HT-29 (cell line): ENCODE measurements at regions not wholly inside any gene's neighbourhood (a gene's known extent, or its start where the extent isn't known, plus 50 kb on each side); places are given as distances from the start of the nearest gene placed in this dataset. TPM values are rescaled to one million over a fixed set of nuclear protein-coding genes. Genes with fewer than 3 reads are reported as not detected.

Source experiments
- DNase-seq: peaks from one replicate; pipeline ENCODE4 v3.0.0-alpha.2; 2015; ENCODE audit warnings: low spot score
- small RNA-seq: library from RNA; depleted of rRNA; stranded (forward); fragments of <200 nt; gene quantifications from one replicate; pipeline ENCODE3, GENCODE V24; 2014

DNA sequence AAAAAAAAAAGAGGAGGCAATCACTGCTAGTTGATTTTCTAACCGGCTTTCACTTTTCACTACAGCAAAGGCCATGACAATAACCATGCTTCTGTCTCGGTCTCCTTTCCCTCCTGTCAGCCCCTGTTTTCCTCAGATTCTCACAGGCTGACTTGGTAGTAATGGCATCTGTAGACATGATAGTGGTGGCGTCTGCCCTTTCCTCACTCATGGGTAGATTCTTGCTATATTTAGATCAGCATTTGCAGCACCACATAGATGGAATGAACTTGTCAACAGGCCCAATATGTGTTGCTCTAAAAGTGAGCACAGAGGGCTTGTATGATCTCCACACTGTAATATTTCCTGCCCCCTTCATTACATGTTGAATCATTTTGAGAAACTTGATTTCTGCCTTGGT lies 120.3 kb upstream of the FTMT start:
- DNase-seq, result no peak

DNA sequence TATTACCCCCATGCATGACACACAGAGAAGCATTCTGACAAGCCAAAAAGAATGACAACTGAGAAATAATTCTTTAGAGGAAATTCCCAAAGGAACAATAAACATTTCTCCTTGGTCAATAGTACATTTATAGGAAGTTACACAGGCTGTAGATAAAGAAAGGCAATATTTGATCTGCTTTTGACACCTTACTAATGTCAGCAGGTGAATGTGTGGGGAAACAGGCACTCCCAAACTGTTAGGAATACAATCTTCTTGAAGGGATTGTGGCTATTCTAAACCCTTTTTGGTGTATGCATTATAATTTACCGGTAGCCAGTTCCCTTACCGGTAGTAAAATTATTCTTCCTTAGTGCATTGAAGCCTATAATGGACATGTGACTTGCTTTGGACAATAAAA lies 116.1 kb upstream of the FTMT start:
- DNase-seq, result no peak

DNA sequence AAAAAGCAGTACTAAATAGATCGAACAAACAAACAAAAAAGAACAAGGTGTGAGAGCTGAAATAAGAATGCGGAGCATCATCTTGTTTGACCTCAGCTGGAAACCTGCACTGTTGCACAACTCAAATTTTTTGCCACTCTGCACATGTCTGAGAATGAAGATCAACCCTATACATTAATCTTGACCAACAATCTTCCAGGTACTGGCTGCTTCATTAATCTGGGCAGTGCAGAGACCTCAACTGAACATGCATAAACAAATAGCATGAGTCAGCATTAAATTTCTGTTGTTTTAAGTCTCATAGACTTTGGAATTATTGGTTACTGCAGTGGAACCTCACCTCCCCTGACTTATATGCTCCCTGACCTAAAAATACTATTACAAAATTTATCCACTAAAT lies 114.6 kb upstream of the FTMT start:
- DNase-seq, result no peak

DNA sequence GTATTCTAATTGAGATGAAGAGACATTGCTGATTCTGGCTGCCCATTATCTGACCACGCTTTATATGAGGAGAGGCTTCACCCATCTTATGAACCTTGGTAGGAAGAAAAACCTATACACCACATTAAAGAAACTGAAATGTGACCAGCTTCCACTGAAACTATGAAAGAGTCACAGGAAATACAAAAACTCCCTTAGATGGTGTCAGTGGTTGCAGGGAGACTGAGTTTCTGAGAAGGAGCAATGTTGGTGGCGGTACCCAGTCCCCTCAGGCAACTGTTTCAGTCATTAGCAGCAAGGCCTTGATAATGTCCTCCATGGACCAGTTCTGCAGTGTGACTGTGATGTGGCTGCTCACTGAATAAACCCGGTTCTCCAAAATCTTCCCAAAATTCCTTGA lies 110.5 kb upstream of the FTMT start:
- no peak for DNase-seq

DNA sequence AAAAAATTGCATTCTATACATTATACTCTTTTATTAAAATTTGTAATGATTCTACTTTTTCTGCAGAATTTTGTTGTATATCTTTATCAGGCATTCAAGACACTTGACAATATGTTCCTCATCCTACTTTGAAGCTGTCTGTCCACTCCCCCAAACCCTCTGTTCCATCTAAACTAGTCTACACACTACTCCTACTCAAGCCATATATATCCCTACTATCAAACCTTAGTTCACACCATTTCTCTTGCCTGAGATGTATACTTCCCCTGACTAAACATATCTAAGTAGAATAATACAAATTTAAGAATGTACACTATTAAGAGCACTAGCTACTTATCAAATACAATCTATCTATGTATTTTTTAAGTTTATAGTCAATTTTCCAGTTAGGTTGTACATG lies 107.1 kb upstream of the FTMT start:
- no peak for DNase-seq

DNA sequence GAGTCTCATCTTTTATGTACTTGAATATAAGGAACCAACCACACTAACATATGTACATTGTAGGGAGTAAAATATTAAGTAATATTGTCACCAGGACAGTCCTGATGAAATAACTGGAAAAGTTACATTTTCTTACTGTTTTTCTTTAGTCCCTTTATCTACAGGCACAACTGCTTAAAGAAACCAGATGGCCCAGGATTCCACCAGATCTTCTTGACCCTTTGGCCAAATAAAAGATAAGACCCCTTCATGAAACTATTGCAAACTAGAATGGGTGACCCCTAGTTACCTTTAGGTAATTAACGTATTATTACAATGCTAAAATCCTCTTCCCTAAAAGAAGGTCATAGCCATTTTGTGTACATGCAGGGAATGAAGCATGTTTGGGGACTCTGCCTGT lies 106.3 kb upstream of the FTMT start:
- no peak for DNase-seq

DNA sequence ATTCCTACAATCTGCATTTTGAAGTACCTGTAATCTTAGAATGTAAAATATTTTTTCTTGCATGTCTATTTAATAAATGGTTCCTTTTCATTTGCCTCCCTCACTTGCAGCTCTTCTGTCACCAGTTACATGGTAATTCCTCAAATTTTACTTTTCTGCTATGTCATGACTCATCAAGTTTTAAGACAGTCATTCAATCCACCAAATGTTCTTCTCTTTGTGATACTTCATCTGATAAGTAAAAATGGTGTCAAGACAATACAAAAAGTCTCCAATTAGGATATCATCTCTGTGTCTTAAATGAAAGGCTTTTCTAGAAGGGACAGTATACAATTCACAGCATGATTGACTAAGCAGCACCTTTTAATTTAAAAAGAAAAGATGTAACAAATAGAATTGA lies 104.9 kb upstream of the FTMT start:
- DNase-seq, result no peak

DNA sequence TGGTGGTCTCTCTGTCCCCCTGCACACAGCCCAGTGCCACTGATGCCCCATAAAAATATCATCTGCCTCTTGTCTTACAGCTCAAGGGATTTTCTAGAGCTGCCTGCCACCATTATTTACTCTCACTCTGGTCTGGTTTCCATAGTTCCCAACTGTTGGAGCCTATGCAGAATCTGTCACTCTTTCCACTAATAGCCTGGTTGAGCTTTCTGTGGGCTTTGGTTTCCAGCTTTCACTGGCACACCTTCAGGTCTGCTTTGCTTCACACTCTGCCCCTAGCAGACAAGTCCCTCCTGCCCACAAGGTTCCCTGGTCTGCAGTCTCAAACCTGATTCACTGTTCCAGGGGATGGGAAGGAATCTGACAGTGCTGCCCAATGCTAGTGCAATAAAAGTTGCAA lies 103.0 kb upstream of the FTMT start:
- DNase-seq, result no peak

DNA sequence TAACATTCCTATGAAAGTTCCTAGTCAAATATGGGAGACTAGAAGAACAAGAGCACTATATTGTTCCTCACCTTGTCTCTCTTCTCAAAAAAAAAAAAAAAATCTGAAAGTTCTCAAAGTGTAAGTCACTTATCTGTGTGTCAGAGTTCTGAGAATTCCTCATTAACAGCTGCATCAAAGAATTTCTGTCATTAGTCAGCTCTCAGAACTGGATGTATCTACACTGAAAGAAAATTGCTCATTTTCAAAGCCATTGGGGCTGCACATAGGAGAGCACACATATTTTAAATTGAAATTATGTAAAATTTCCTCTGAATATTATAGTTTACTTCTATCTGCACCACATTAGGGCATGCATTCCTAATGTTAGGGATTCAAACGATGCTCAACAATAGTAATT lies 99.5 kb upstream of the FTMT start:
- DNase-seq, result no peak

DNA sequence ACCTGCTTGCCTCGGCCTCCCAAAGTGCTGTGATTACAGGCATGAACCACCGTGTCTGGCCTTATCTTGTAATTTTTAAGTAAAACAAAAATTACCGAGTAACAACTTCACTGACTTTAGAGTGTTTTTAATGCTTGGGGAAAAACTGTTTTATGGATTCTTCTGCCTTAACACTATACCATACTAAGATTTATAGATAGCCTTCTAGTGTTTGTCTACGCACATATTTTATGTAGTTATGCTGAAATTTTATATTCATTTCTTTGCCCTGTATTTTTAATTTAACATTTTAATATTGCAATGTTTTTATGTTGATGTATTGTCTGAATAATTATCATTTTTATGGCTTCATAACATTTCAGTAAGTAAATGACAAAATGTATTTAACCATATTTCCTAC lies 96.4 kb upstream of the FTMT start:
- DNase-seq, result no peak

DNA sequence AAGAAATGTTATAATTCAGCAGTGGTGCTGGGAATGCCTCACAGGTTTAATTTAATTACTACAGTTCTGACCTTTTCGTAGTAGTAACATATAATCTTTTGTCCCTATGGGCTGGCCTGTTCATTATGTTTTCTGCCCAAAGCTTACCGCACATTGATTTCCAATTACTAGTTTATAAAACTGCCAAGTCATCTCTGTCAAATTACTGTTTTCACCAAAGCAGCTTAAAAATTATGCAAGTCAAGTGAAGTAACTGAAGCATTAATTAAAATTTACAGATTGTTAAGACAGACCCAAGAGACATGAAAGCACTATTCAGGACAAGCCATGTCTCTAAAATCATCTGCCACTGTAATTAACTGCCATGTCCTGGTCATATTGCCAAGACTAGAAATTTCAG lies 93.9 kb upstream of the FTMT start:
- DNase-seq, result no peak

DNA sequence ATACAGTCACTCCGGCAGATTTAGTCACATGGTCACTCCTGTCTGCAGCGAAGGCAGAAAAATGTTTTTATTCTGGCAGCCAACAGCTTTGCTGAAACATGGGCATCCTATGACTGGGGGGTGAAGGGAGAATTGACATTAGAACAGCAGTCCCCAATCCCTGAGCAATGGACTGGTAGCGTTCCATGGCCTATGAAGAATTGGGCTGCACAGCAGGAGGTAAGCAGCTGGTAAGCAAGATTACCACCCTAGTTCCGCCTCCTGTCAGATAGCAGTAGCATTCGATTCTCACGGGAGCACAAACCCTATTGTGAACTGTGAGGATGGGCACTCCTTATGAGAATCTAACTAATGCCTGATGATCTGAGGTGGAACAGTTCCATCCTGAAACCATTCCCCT lies 93.1 kb upstream of the FTMT start:
- no peak for DNase-seq

DNA sequence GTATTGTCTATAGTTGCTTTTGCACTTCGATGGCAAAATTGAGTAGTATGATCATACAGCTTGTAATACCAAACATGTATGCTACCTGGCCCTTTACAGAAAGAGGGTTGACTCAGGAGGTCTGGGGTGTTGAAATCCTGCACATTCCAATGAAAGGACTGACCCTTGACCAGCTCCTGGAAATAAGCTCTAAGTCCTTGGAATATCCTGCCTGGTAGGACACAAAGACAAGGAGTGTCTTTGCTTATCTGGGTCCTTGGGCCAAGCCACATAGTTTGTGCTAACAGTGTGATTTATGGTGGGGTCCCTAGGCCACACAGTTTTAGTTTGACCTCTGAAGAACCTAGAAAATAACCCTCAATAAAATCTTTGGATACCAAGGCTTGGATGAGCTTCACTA lies 89.3 kb upstream of the FTMT start:
- no peak for DNase-seq

DNA sequence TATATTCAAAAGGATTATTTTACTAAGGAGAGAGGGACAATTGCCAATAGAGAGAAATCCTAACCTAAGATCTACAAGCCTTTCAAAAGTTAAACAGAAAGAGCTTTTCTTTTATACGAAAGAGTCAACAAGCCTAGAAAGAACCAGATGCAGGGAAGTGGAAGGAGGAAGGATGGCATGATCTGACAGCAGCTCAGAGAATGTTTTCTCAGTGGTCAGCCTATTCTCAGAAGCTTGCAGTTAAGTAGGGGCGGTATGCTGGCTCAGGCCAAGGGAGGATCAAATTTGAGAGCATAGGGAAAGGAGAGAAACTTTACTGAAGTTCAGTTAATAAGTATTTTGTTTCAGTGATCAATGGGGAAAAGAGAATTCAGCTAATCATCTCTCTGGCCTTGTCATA lies 88.0 kb upstream of the FTMT start:
- no peak for DNase-seq

DNA sequence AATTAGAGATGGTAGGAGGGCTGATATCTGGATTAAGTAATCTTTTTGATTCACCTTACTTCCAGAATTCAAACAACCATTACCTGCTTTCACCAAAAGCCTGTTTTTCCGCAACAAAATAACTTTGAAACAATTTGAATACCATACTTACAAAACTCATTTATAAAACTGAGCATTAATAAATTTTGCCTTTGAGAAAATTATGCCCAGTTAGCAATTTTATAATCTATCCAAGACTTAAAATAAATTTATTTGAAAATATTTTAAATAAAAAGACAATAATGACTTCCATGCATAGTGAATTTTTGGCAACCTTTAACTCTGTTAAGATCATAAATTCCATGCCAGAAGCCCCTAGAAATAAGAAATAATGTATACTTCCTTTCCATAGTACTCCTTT lies 71.3 kb upstream of the FTMT start:
- no peak for DNase-seq

DNA sequence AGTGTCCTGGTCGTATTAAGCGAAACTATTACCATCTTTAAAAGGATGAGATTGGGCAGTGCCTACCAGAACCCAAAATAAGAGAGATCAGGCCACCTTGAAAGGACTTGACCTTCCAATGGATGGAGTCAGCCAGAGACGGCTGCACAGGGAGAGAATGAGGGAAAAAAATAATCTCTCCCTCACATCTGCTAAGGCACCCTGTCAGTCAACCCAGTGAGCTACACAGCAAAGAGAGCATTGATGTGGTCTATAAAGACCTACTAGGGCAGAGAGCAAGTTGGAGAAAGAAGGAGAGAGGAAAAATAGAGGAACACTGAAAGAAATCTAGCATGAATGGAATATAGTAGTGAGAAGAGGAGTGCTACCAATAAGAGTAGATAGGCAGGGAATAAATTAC lies 68.0 kb upstream of the FTMT start:
- no peak for DNase-seq

DNA sequence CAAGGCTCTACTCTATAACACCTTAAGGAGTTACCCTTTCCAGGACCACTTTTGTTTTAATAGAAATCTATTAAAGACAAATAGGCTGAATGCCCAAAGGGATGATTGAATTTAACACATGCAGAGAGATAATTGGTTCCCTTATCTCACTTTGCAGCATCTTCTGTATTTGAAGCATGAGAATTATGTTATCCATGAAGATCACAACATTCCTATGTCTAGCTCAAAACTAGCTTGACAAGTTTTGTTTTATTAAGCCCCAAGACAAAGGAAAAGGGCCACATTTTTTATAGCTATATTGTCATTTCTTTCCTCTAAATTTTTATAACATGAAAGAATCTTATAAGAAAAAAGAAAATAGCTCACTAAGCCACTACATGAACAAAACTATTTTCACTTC lies 57.9 kb upstream of the FTMT start:
- no peak for DNase-seq

DNA sequence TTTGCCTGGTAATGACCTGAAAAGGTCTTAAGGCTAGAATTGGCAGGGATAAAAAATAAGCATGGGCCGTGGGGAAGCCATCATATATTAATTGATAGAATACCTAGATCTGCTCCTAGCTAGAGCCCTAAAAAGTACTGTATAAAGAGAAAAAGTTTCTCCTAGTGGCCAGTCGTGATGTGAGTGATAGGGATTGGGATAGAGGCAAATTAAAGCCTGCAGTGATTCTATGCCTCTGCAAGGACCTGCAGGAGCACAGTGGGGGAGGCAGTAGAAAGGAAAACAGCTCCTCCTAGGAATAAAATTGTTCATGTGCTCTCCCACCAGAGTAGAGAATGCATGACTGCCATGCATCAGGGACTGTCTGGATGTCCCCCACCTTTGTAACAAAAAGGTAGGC lies 56.2 kb upstream of the FTMT start:
- no peak for DNase-seq

DNA sequence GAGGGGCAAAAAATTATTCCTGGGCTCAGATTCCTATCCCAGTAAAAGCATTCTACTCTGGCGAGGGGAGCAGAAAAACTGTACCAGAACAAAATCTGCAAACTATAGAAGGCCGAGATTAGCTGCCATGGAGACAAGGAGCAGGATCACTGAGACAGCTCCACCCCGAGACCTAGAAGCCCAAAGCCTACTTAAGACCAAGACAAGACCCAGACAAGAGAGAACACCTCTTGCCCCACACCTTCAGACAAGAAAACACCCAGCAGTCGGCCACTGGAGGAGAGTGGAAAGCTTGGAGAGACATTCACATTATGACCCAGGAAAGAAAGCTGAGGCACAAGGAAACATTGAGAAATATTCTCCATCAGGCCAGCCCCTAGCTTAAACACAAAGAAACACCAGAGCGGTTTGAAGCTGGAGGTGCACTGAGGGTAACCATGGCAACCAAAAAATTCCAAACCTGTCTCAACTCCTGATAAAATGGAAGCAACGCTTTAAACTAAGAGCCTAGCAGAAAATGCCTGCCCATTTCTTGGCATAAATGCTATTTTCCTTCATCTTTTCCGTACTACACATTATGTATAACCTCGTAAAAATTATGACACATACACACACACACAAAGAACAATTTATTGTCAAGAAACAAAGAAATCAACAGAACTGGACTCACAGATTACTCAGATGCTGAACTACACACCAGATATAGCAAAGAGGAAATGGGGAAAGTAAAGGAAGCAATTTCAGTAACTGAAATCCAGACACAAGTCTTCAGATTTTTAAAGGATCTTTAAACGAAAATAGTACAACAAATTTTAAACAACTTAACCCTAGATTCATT lies 53.8 kb upstream of the FTMT start:
- DNase-seq, result no peak

Small RNAs in the stretch of these regions (small RNA-seq; reads per million reads assigned to genes)
- not detected for gene AC010350.1
